ENCODE measurements at regions not wholly inside any gene's neighbourhood (a gene's known extent, or its start where the extent isn't known, plus 50 kb on each side); places are given as distances from the start of the nearest gene placed in this dataset.

GRCh38 chr4:136573460-136573859, 958.8 kb downstream of the PCDH18 start:
- H3K4me1 ChIP-seq (ENCODE audit: control insufficient read depth, insufficient read depth, low read length), result no peaks in the 10 kb centered on the region
- H2BK20ac ChIP-seq (ENCODE audit: low read depth, low read length), result no peak overlapping the region
- no peak overlapping the region for H3K27ac ChIP-seq (ENCODE audit: insufficient read depth, low read length)
- H3K18ac ChIP-seq (ENCODE audit: low read depth, low read length), result no peak overlapping the region
- ATAC-seq (ENCODE audit: low read depth) (no peak), DNase-seq (no peak)
- H4K91ac ChIP-seq (ENCODE audit: insufficient read depth, low read depth, low read length), result no peak overlapping the region
- no peak overlapping the region for H2BK15ac ChIP-seq (ENCODE audit: low read depth, low read length)
- no peak overlapping the region for H2BK120ac ChIP-seq (ENCODE audit: low read depth, low read length)
- CTCF ChIA-PET, result no interaction called here
- no peak overlapping the region for H3K4me3 ChIP-seq (ENCODE audit: insufficient read depth, low read depth, low read length)
- WGBS, 2 experiments (ENCODE audit: extremely low coverage in 2 of 2, insufficient read length in 1 of 2), result no CpG with 5 or more reads among the region's 4 CpGs
- TF ChIP-seq CTCF (conservative IDR thresholded peaks at IDR 0.05; ENCODE audit: low read depth, low read length) (no peak), CEBPB (IDR thresholded peaks at IDR 0.05; ENCODE audit: low read depth, low read length) (no peak), ELK1 (IDR thresholded peaks at IDR 0.05; ENCODE audit: borderline replicate concordance, low read depth, low read length) (no peak), POLR2A (IDR thresholded peaks at IDR 0.05; ENCODE audit: low read depth, low read length) (no peak), MXI1 (IDR thresholded peaks at IDR 0.05; ENCODE audit: borderline replicate concordance, low read depth, low read length) (no peak), RAD21 (IDR thresholded peaks at IDR 0.05; ENCODE audit: low read length) (no peak), USF2 (IDR thresholded peaks at IDR 0.05; ENCODE audit: low read depth, low read length) (no peak), NFE2L2 (IDR thresholded peaks at IDR 0.05; ENCODE audit: low read depth, low read length) (no peak), BHLHE40 (IDR thresholded peaks at IDR 0.05; ENCODE audit: low read depth, low read length) (no peak), CHD1 (IDR thresholded peaks at IDR 0.05; ENCODE audit: low read depth, low read length) (no peak), MAFK (IDR thresholded peaks at IDR 0.05; ENCODE audit: low read depth, low read length) (no peak), MAZ (IDR thresholded peaks at IDR 0.05; ENCODE audit: borderline replicate concordance, low read depth, low read length) (no peak), SMC3 (IDR thresholded peaks at IDR 0.05; ENCODE audit: low read depth, low read length) (no peak), RFX5 (IDR thresholded peaks at IDR 0.05; ENCODE audit: low read depth, low read length) (no peak), FOS (IDR thresholded peaks at IDR 0.05; ENCODE audit: low read depth, low read length) (no peak)
- H4K8ac ChIP-seq (ENCODE audit: low read depth in 2 of 2, low read length in 2 of 2), result no peak overlapping the region
- no peak overlapping the region for H3K4me2 ChIP-seq (ENCODE audit: low read depth, low read length)
- POLR2A ChIA-PET (ENCODE audit: unreplicated experiment), result no interaction called here
- no peak overlapping the region for H2AK9ac ChIP-seq (replicated peaks; ENCODE audit: low read depth, low read length, poor library complexity)
- no TSS peak for BruUV-seq (replicated peaks)
- H2AK5ac ChIP-seq (ENCODE audit: low read depth, low read length), result no peak overlapping the region
- no peak overlapping the region for H3K56ac ChIP-seq (ENCODE audit: extremely low read depth, insufficient read depth, low read length)
- no peak overlapping the region for H3K23ac ChIP-seq (ENCODE audit: low read depth, low read length)
- no peaks in the 10 kb centered on the region for H3K36me3 ChIP-seq (ENCODE audit: control insufficient read depth, insufficient read depth, low read length)
- H3K79me1 ChIP-seq (ENCODE audit: low read depth in 1 of 2, low read length in 2 of 2), result no peaks in the 10 kb centered on the region
- H3K9me3 ChIP-seq (ENCODE audit: control insufficient read depth, insufficient read depth, low read length), result no peaks in the 10 kb centered on the region
- no peak overlapping the region for H2BK5ac ChIP-seq (ENCODE audit: low read depth, low read length, poor library complexity, severe bottlenecking)
- H4K5ac ChIP-seq (ENCODE audit: low read depth, low read length), result no peak overlapping the region
- in situ Hi-C loops (cut with MboI; ENCODE audit: low sequenced_read_pairs), result no loop called here
- H3K4ac ChIP-seq (ENCODE audit: low read depth, low read length), result no peak overlapping the region
- H3K9me1 ChIP-seq (ENCODE audit: insufficient read depth, low read length), result no peaks in the 10 kb centered on the region
- H4K20me1 ChIP-seq (ENCODE audit: insufficient read depth, low read length), result no peaks in the 10 kb centered on the region
- dilution Hi-C loops (cut with HindIII; ENCODE audit: low sequenced_read_pairs, unreplicated experiment), result no loop called here
- no peak overlapping the region for H3K9ac ChIP-seq (ENCODE audit: low read depth, low read length)
- no peak overlapping the region for H2AFZ ChIP-seq (replicated peaks; ENCODE audit: low read length, poor library complexity)
- H3K14ac ChIP-seq (replicated peaks; ENCODE audit: low read depth, low read length), result no peak overlapping the region
- H3K27me3 ChIP-seq (ENCODE audit: control insufficient read depth, insufficient read depth, low read length), result no peaks in the 10 kb centered on the region
- intact Hi-C loops (cut with micrococcal nuclease), result no loop called here

All from IMR-90 (cell line).